ENCODE measurements at regions not wholly inside any gene's neighbourhood (a gene's known extent, or its start where the extent isn't known, plus 50 kb on each side); places are given as distances from the start of the nearest gene placed in this dataset.

DNA sequence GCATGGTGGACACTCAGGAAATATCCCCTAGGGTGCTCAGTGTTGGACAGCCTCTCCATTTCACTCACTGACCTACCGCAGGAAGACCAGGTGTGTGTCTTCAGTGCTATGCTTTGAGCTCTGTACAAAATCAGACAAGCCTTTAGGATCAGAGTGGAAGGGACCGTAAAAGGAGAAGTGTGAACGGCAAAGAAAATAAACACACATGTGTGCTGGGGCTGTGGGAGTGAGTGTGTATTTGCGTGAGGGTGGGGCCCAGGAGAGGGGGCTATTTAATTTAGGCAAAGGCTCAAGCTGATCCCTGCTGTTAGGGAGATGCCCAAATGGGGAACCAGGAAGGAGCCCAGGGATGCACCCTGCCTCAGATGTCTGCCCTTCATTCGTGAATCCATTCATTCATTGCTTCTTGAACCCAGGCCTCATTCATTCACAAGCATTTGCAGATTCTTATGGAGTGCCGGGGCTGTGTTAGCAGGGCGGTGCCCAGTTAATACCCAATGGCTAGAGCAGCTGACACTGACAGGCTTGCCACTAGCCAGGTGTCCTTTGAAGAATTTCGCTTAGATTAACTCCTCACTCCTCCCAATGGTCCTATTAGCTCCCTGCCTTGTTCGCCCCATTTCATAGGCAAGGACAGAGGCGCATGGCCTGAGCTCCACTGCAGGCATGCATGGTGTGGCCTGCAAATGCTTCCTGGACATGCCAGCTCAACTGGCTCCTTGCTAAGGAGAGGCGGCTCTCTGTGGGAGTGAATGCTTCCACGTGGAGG, 296.7 kb upstream of the FOXF1 start:
- no peak overlapping the region for H3K4me3 ChIP-seq (replicated peaks in 1 of 3)

DNA sequence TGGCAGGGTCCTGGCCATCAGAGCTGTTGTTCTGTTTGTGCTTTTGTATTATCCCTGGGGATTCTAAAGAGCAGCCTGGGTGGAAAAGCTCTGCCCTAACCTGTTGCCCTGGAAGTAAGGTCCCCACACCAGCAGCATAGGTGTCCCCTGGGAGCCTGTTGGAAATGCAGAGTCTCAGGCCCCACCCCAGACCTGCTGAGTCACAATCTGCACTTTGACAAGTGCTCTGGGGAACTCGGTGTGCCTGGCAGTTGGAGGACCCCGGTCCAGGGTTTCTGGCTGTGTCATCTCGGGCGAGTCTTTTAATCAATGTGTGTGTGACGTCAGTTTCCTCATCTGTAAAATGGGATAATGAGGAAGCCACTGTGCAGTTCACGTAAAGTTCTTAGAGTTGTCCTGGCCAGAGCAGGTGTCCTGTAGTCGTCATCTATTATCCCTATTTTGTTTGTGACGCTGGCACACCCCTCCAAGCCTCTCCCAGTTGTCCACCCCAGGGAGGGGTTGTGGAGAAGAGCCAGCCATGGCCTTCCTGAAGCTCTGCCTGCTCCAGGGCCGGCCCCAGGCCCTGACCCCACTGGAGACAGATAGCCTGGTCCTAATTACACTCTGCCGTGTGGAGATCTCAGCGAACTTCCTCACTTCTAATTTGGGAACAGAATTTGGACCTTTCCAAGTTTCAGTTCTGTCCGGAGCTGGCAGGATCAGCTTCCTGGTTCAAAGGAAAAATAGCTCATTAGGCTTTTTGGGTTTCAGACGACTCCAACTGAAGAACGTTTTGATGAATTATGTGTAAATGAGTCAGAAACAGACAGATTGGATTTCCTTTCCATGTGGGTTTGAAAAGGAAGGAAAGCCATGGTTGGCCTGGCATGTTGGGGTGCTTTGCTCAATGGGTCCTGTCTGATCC, 295.7 kb upstream of the FOXF1 start:
- intact Hi-C loops (cut with DNase I): no loop called here
- DNase-seq: peak; percentile 9 to 11

More for the DNA sequence above, 296.7 kb upstream of the FOXF1 start:
- no peak for DNase-seq
- TF ChIP-seq POLR2A (IDR thresholded peaks at IDR 0.05): no peak
- TF ChIP-seq, protein P1, sequence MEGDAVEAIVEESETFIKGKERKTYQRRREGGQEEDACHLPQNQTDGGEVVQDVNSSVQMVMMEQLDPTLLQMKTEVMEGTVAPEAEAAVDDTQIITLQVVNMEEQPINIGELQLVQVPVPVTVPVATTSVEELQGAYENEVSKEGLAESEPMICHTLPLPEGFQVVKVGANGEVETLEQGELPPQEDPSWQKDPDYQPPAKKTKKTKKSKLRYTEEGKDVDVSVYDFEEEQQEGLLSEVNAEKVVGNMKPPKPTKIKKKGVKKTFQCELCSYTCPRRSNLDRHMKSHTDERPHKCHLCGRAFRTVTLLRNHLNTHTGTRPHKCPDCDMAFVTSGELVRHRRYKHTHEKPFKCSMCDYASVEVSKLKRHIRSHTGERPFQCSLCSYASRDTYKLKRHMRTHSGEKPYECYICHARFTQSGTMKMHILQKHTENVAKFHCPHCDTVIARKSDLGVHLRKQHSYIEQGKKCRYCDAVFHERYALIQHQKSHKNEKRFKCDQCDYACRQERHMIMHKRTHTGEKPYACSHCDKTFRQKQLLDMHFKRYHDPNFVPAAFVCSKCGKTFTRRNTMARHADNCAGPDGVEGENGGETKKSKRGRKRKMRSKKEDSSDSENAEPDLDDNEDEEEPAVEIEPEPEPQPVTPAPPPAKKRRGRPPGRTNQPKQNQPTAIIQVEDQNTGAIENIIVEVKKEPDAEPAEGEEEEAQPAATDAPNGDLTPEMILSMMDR (IDR thresholded peaks at IDR 0.05): no peak
- no peaks in the 10 kb centered on the region for H3K27me3 ChIP-seq
- H3K4me1 ChIP-seq: no peaks in the 10 kb centered on the region
- H3K9me3 ChIP-seq: no peaks in the 10 kb centered on the region
- H3K36me3 ChIP-seq: no peaks in the 10 kb centered on the region
- 70 to 74% methylated on average over 12 of the region's 12 CpGs for WGBS, 2 donors
- intact Hi-C loops (cut with DNase I): no loop called here
- H3K27ac ChIP-seq: peak overlapping the region in 1 of 3 donors; percentile 19

DNA sequence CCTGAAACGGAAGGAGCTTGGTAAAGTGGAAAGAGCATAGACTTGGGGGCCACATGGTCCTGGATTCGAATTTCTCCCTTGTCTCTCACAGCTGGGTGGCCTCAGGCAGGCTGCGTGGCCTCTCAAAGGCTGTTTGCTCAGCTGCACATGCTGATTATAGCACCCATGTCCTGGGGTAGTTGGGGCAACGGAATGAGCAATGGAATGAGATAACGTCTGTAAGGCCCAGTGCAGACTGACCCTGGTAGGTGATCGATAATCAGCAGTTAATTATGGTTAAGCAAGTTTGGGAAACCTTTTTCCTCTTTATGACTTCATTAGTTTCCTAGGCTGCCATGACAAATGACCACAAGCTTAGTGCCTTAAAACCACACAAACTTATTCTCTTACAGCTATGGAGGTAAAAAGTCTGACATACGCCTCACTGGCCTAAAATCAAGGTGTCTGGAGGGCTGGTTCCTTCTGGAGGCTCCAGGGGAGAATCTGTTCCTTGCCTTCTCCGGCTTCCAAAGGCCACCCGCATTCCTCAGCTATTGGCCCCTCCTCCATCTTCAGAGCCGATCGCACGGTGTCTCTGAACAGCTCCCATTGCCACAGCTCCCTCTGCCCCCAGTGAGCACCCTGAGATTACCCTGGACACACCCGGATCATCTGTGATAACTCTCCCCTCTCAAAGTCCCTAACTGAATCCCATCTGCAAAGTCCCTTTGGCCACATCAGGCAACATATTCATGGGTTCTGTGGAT, 294.9 kb upstream of the FOXF1 start:
- no peaks in the 10 kb centered on the region for H3K4me1 ChIP-seq
- DNase-seq: no peak

More for the DNA sequence above, 295.7 kb upstream of the FOXF1 start:
- H3K4me3 ChIP-seq (replicated peaks in 1 of 3): no peak overlapping the region
- 55 to 65% methylated on average over 13 to 14 of the region's 14 CpGs for WGBS, 2 donors
- no peaks in the 10 kb centered on the region for H3K27me3 ChIP-seq
- H3K9me3 ChIP-seq: no peaks in the 10 kb centered on the region
- no peak for TF ChIP-seq POLR2A (IDR thresholded peaks at IDR 0.05)
- TF ChIP-seq, protein P1 (IDR thresholded peaks at IDR 0.05): no peak
- H3K4me1 ChIP-seq: no peaks in the 10 kb centered on the region
- no peaks in the 10 kb centered on the region for H3K36me3 ChIP-seq
- H3K27ac ChIP-seq: peak overlapping the region in 2 of 3 donors; percentile 19 to 24

DNA sequence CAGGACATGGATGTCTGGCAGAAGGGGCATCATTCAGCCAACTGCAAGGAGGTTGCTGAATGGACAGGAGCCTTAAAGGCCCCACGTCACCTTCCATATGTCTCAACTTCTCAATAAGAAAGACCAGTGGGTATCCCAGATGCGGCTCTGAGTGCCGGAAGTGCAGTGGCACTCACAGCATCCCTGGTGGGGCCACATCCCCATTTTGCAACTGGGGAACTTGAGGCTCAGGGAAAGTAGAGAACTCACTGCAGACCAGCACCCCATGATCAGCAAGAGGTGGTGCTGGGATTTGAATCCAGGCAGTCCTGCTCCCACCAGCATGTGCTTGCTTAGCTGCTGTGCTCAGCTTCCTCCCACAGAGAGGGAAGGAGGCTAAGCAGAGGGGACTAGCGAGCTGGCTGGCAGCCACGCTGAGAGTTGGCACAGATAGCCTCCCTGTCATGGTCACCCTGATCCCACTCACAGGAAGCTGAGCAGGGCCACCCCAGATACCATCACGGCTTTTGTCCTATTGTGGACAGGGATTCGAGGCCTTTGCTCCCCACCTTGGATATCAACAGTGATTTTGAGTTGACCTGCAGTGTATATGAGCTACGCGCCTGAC, 294.2 kb upstream of the FOXF1 start:
- intact Hi-C loops (cut with DNase I): no loop called here
- Histone ChIP-seq H3K27me3 (no peaks in the 10 kb centered on the region), H3K4me1 (no peaks in the 10 kb centered on the region), H3K36me3 (no peaks in the 10 kb centered on the region), H3K9me3 (no peaks in the 10 kb centered on the region), H3K27ac (no peak overlapping the region), H3K4me3 (replicated peaks in 1 of 3) (no peak overlapping the region)
- WGBS, 2 donors: 73 to 83% methylated on average over 5 to 8 of the region's 9 CpGs
- DNase-seq: no peak
- no peak for TF ChIP-seq POLR2A (IDR thresholded peaks at IDR 0.05)
- TF ChIP-seq, protein P1 (IDR thresholded peaks at IDR 0.05): no peak

More for the DNA sequence above, 294.9 kb upstream of the FOXF1 start:
- intact Hi-C loops (cut with DNase I): no loop called here
- H3K36me3 ChIP-seq: no peaks in the 10 kb centered on the region
- TF ChIP-seq POLR2A (IDR thresholded peaks at IDR 0.05): no peak
- TF ChIP-seq, protein P1 (IDR thresholded peaks at IDR 0.05): no peak
- no peaks in the 10 kb centered on the region for H3K27me3 ChIP-seq
- WGBS, 2 donors: 76 to 77% methylated on average over 13 of the region's 13 CpGs
- H3K4me3 ChIP-seq (replicated peaks in 1 of 3): no peak overlapping the region
- peak overlapping the region in 1 of 3 donors; percentile 19 for H3K27ac ChIP-seq
- no peaks in the 10 kb centered on the region for H3K9me3 ChIP-seq
